Subcutaneous abdominal adipose tissue (tissue), 5 donors: ENCODE measurements at regions not wholly inside any gene's neighbourhood (a gene's known extent, or its start where the extent isn't known, plus 50 kb on each side); places are given as distances from the start of the nearest gene placed in this dataset.

Experiments
- H3K27ac ChIP-seq: one replicate; pipeline ENCODE4 v1.7.0; 2013; ENCODE audit warnings: low read depth, mild to moderate bottlenecking, inconsistent platforms, low read length, moderate library complexity
- H3K27me3 ChIP-seq, 5 donors: one replicate each; pipeline ENCODE4 v1.7.0; 2013; ENCODE audit warnings: low read length in 5 of 5, inconsistent platforms in 1 of 5; ENCODE audit not compliant: control insufficient read depth in 5 of 5, insufficient read depth in 4 of 5
- H3K36me3 ChIP-seq, 5 donors: one replicate each; pipeline ENCODE4 v1.7.0; 2013; ENCODE audit warnings: low read length in 5 of 5; ENCODE audit not compliant: control insufficient read depth in 5 of 5, insufficient read depth in 5 of 5
- H3K4me1 ChIP-seq, 5 donors: one replicate each; pipeline ENCODE4 v1.7.0; 2013; ENCODE audit warnings: low read length in 5 of 5, mild to moderate bottlenecking in 3 of 5, moderate library complexity in 1 of 5; ENCODE audit not compliant: control insufficient read depth in 5 of 5, insufficient read depth in 5 of 5
- H3K4me3 ChIP-seq, 5 donors: one replicate each; pipeline ENCODE4 v1.7.0; 2013; ENCODE audit warnings: low read length in 5 of 5, low read depth in 1 of 5
- H3K9ac ChIP-seq, 5 donors: one replicate each; pipeline ENCODE4 v1.7.0; 2013; ENCODE audit warnings: low read length in 5 of 5, mild to moderate bottlenecking in 4 of 5, moderate library complexity in 3 of 5
- H3K9me3 ChIP-seq, 5 donors: one replicate each; pipeline ENCODE4 v1.7.0; 2013; ENCODE audit warnings: low read length in 5 of 5; ENCODE audit not compliant: control insufficient read depth in 5 of 5
- donor health status: healthy.
- donor health status: healthy.
- donor health status: healthy.
- donor health status: healthy.
- donor health status: healthy.

DNA sequence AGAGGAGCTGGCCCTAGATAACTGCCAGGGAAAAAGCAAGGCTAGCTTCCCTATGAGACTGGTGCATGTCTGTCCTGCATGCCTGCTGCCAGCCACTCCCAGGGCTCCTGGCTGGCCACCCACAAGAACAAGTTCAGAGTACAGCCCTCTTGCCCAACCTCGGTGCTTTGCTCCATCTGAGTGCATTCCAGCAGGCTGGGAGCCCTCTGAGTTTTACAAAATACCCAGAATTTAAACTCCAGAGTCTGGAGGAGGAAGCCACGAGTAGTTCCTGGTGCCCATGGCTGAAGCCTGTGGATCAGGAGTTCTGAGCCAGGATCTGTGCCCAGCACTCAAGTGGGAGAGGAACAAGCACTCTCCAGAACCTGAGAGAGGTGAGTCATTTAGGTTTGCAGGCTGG is 111.6 kb downstream of the MAGEE2 start:
- Histone ChIP-seq H3K4me3 (peak overlapping the region in 1 of 5 donors; percentile 15), H3K9me3 (peaks cover 0 to 6% (median 0%) of the 10 kb centered on the region in 5 donors), H3K4me1 (peaks cover 0 to 3% (median 0%) of the 10 kb centered on the region in 5 donors), H3K9ac (no peak overlapping the region), H3K27me3 (peaks cover 0 to 9% (median 3%) of the 10 kb centered on the region in 5 donors), H3K36me3 (no peaks in the 10 kb centered on the region), H3K27ac (no peak overlapping the region)

DNA sequence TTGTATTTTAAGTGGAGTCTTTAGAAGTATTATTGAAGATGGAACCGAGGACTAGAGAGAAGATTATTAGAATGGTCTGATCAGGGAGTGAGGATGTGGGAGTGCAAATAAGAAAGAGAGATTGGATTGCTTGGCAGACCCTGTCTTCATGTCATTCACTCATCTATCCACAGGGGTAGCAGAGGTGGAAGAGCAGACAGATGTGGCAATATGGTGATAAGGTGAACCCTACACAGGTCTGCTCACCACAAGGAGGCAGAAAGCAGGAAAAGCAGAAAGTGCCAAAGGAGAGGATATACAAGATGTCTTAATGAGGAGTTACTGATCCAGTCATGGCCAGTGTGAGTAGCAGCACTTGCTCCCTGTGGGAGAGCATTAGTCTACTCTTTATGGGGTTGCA is 129.4 kb downstream of the MAGEE2 start:
- Histone ChIP-seq H3K4me1 (no peaks in the 10 kb centered on the region), H3K9me3 (peaks cover 0 to 10% (median 3%) of the 10 kb centered on the region in 5 donors), H3K9ac (no peak overlapping the region), H3K4me3 (no peak overlapping the region), H3K36me3 (no peaks in the 10 kb centered on the region), H3K27ac (no peak overlapping the region), H3K27me3 (peaks cover 0 to 12% (median 6%) of the 10 kb centered on the region in 5 donors)

GRCh38 chrX:75649829-75650228 is 127.0 kb upstream of the ZDHHC15 start:
- H3K9me3 ChIP-seq, result peaks cover 6 to 21% (median 17%) of the 10 kb centered on the region in 5 donors
- H3K4me1 ChIP-seq, result no peaks in the 10 kb centered on the region
- no peak overlapping the region for H3K9ac ChIP-seq
- H3K4me3 ChIP-seq, result no peak overlapping the region
- H3K27me3 ChIP-seq, result peaks cover 0 to 10% (median 5%) of the 10 kb centered on the region in 5 donors
- H3K27ac ChIP-seq, result no peak overlapping the region
- no peaks in the 10 kb centered on the region for H3K36me3 ChIP-seq

GRCh38 chrX:75648803-75649588 is 126.2 kb upstream of the ZDHHC15 start:
- H3K27me3 ChIP-seq, result peaks cover 0 to 10% (median 5%) of the 10 kb centered on the region in 5 donors
- H3K27ac ChIP-seq, result no peak overlapping the region
- no peaks in the 10 kb centered on the region for H3K36me3 ChIP-seq
- H3K4me1 ChIP-seq, result no peaks in the 10 kb centered on the region
- H3K9me3 ChIP-seq, result peaks cover 6 to 23% (median 20%) of the 10 kb centered on the region in 5 donors
- no peak overlapping the region for H3K9ac ChIP-seq
- H3K4me3 ChIP-seq, result no peak overlapping the region

GRCh38 chrX:75642811-75643361 is 120.0 kb upstream of the ZDHHC15 start:
- Histone ChIP-seq H3K4me3 (peak overlapping the region in 1 of 5 donors; percentile 23), H3K27ac (no peak overlapping the region), H3K9me3 (peaks cover 0 to 24% (median 16%) of the 10 kb centered on the region in 5 donors), H3K4me1 (peaks cover 0 to 4% (median 0%) of the 10 kb centered on the region in 5 donors), H3K36me3 (no peaks in the 10 kb centered on the region), H3K9ac (no peak overlapping the region), H3K27me3 (no peaks in the 10 kb centered on the region)

- Histone ChIP-seq H3K36me3 (no peaks in the 10 kb centered on the region), H3K27ac (no peak overlapping the region), H3K27me3 (peaks cover 0 to 12% (median 0%) of the 10 kb centered on the region in 5 donors), H3K4me3 (no peak overlapping the region), H3K9ac (no peak overlapping the region), H3K9me3 (peaks cover 0 to 15% (median 9%) of the 10 kb centered on the region in 5 donors), H3K4me1 (peaks cover 0 to 4% (median 0%) of the 10 kb centered on the region in 5 donors)
Observed at GRCh38 chrX:75638332-75638731, 115.5 kb upstream of the ZDHHC15 start.

GRCh38 chrX:75625232-75625631 is 102.4 kb upstream of the ZDHHC15 start:
- H3K9me3 ChIP-seq, result peaks cover 0 to 10% (median 4%) of the 10 kb centered on the region in 5 donors
- no peaks in the 10 kb centered on the region for H3K4me1 ChIP-seq
- H3K4me3 ChIP-seq, result no peak overlapping the region
- no peak overlapping the region for H3K9ac ChIP-seq
- H3K36me3 ChIP-seq, result no peaks in the 10 kb centered on the region
- H3K27ac ChIP-seq, result no peak overlapping the region
- H3K27me3 ChIP-seq, result no peaks in the 10 kb centered on the region

DNA sequence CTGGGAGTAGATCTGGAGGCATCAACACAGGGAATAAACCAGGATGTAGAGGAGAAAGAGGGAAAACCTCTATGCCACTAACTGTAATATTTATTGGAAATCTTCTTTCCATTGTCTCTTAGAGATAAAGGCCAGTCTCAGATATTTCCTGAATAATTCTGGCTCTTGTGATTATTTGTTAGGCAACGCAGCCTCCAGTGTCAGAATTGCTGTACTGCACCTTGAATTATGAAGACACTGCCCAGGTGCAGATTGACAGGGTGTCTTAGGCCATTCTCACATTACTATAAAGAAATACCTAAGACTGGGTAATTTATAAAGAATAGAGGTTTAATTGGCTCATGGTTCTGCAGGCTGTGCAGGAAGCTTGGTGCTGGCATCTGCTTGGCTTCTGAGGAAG is 100.7 kb upstream of the ZDHHC15 start:
- no peaks in the 10 kb centered on the region for H3K4me1 ChIP-seq
- H3K4me3 ChIP-seq, result no peak overlapping the region
- no peaks in the 10 kb centered on the region for H3K36me3 ChIP-seq
- peaks cover 0 to 10% (median 4%) of the 10 kb centered on the region in 5 donors for H3K9me3 ChIP-seq
- H3K27me3 ChIP-seq, result no peaks in the 10 kb centered on the region
- H3K9ac ChIP-seq, result no peak overlapping the region
- no peak overlapping the region for H3K27ac ChIP-seq

- H3K27me3 ChIP-seq, result peaks cover 0 to 2% (median 0%) of the 10 kb centered on the region in 5 donors
- no peak overlapping the region for H3K27ac ChIP-seq
- H3K9ac ChIP-seq, result no peak overlapping the region
- no peaks in the 10 kb centered on the region for H3K36me3 ChIP-seq
- H3K4me1 ChIP-seq, result no peaks in the 10 kb centered on the region
- no peak overlapping the region for H3K4me3 ChIP-seq
- H3K9me3 ChIP-seq, result peaks cover 0 to 6% (median 4%) of the 10 kb centered on the region in 5 donors
Observed at GRCh38 chrX:75609406-75609805, 86.6 kb upstream of the ZDHHC15 start.

DNA sequence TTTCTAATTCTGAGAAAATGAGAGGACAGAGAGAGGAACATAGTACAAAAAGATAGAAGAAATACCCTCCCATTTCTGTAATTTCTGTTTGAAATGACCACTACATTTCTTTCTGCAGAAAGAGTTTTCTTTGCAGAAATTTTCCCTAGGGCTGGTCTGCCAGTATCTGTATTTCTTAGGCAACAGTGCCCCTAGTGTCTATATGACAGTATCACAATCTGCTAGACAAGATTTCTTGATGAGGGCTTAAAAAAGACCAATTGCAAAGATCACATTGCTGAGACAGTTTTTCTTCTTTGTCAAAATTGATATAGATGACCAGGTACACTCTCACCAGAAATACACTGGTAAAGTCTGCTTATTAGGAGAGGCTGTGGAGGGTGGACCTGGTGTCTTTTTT is 81.0 kb upstream of the ZDHHC15 start:
- no peaks in the 10 kb centered on the region for H3K9me3 ChIP-seq
- H3K36me3 ChIP-seq, result no peaks in the 10 kb centered on the region
- H3K27me3 ChIP-seq, result no peaks in the 10 kb centered on the region

More for the DNA sequence above, 81.0 kb upstream of the ZDHHC15 start:
- H3K9ac ChIP-seq, result no peak overlapping the region
- H3K4me3 ChIP-seq, result no peak overlapping the region
- H3K4me1 ChIP-seq, result no peaks in the 10 kb centered on the region
- H3K27ac ChIP-seq, result no peak overlapping the region
